ENCODE measurements at regions not wholly inside any gene's neighbourhood (a gene's known extent, or its start where the extent isn't known, plus 50 kb on each side); places are given as distances from the start of the nearest gene placed in this dataset.
"Not testable (repeated sequence)": the region's sequence is repeated elsewhere in the genome, so short reads cannot be mapped to it uniquely, and the experiment has no call there.

- no peak overlapping the region for H3K27ac ChIP-seq
- no peaks in the 10 kb centered on the region for H3K36me3 ChIP-seq
- no peak overlapping the region for H3K4me3 ChIP-seq
- H3K9me3 ChIP-seq (ENCODE audit: low read depth): no peaks in the 10 kb centered on the region
- DNase-seq (ENCODE audit: low read depth in 1 of 2, low spot score in 1 of 2): peak in 1 of 2 donors; percentile 13
- no peak for TF ChIP-seq CTCF (IDR thresholded peaks at IDR 0.05; ENCODE audit: low read depth, low read length)
- no peaks in the 10 kb centered on the region for H3K4me1 ChIP-seq (ENCODE audit: low read depth)
- no peaks in the 10 kb centered on the region for H3K27me3 ChIP-seq
Observed at GRCh38 chr13:66154976-66155375, 1075.2 kb downstream of the PCDH9 start.

GRCh38 chr13:66154354-66154753 lies 1075.8 kb downstream of the PCDH9 start:
- H3K36me3 ChIP-seq: no peaks in the 10 kb centered on the region
- TF ChIP-seq CTCF (IDR thresholded peaks at IDR 0.05; ENCODE audit: low read depth, low read length): no peak
- no peak overlapping the region for H3K27ac ChIP-seq
- DNase-seq (ENCODE audit: low read depth in 1 of 2, low spot score in 1 of 2): no peak
- H3K27me3 ChIP-seq: no peaks in the 10 kb centered on the region
- H3K4me1 ChIP-seq (ENCODE audit: low read depth): no peaks in the 10 kb centered on the region
- no peak overlapping the region for H3K4me3 ChIP-seq
- no peaks in the 10 kb centered on the region for H3K9me3 ChIP-seq (ENCODE audit: low read depth)

- Histone ChIP-seq H3K27me3 (no peaks in the 10 kb centered on the region), H3K36me3 (no peaks in the 10 kb centered on the region), H3K27ac (no peak overlapping the region), H3K4me3 (no peak overlapping the region), H3K4me1 (ENCODE audit: low read depth) (no peaks in the 10 kb centered on the region), H3K9me3 (ENCODE audit: low read depth) (no peaks in the 10 kb centered on the region)
- no peak for DNase-seq (ENCODE audit: low read depth in 1 of 2, low spot score in 1 of 2)
- TF ChIP-seq CTCF (IDR thresholded peaks at IDR 0.05; ENCODE audit: low read depth, low read length): no peak
Observed at GRCh38 chr13:66152596-66152995, 1077.5 kb downstream of the PCDH9 start.

GRCh38 chr13:66144357-66144756 lies 1085.8 kb downstream of the PCDH9 start:
- H3K4me3 ChIP-seq; DNase-seq (ENCODE audit: low read depth in 1 of 2, low spot score in 1 of 2); H3K27ac ChIP-seq; H3K9me3 ChIP-seq (ENCODE audit: low read depth); H3K27me3 ChIP-seq; H3K4me1 ChIP-seq (ENCODE audit: low read depth); H3K36me3 ChIP-seq: not testable (repeated sequence)

GRCh38 chr13:66139701-66140100 lies 1090.4 kb downstream of the PCDH9 start:
- no peaks in the 10 kb centered on the region for H3K9me3 ChIP-seq (ENCODE audit: low read depth)
- no peak overlapping the region for H3K4me3 ChIP-seq
- H3K27me3 ChIP-seq: no peaks in the 10 kb centered on the region
- TF ChIP-seq CTCF (IDR thresholded peaks at IDR 0.05; ENCODE audit: low read depth, low read length): no peak
- H3K27ac ChIP-seq: no peak overlapping the region
- H3K4me1 ChIP-seq (ENCODE audit: low read depth): no peaks in the 10 kb centered on the region
- H3K36me3 ChIP-seq: no peaks in the 10 kb centered on the region
- no peak for DNase-seq (ENCODE audit: low read depth in 1 of 2, low spot score in 1 of 2)

- no peak overlapping the region for H3K27ac ChIP-seq
- no peak for TF ChIP-seq CTCF (IDR thresholded peaks at IDR 0.05; ENCODE audit: low read depth, low read length)
- no peaks in the 10 kb centered on the region for H3K4me1 ChIP-seq (ENCODE audit: low read depth)
- no peaks in the 10 kb centered on the region for H3K36me3 ChIP-seq
- no peak overlapping the region for H3K4me3 ChIP-seq
- H3K27me3 ChIP-seq: no peaks in the 10 kb centered on the region
- DNase-seq (ENCODE audit: low read depth in 1 of 2, low spot score in 1 of 2): no peak
- H3K9me3 ChIP-seq (ENCODE audit: low read depth): no peaks in the 10 kb centered on the region
Observed at GRCh38 chr13:66139250-66139649, 1090.9 kb downstream of the PCDH9 start.
